HUES48 (cell line): ENCODE measurements at regions not wholly inside any gene's neighbourhood (a gene's known extent, or its start where the extent isn't known, plus 50 kb on each side); places are given as distances from the start of the nearest gene placed in this dataset.

ENCODE experiments used
- H3K27ac ChIP-seq: one replicate; pipeline ENCODE4 v1.7.0; 2013; ENCODE audit warnings: low read depth, low read length, inconsistent platforms
- H3K27me3 ChIP-seq: 2 replicates; pipeline ENCODE4 v1.6.1; 2013; ENCODE audit warnings: mild to moderate bottlenecking, low read length; ENCODE audit not compliant: control insufficient read depth, insufficient read depth
- H3K36me3 ChIP-seq: 2 replicates; pipeline ENCODE4 v1.6.1; 2013; ENCODE audit warnings: low read length; ENCODE audit not compliant: control insufficient read depth, insufficient read depth
- H3K4me1 ChIP-seq: 2 replicates; pipeline ENCODE4 v1.6.1; 2013; ENCODE audit warnings: mild to moderate bottlenecking, low read length; ENCODE audit not compliant: control insufficient read depth, insufficient read depth
- H3K4me3 ChIP-seq: 2 replicates; pipeline ENCODE4 v1.5.1; 2013; ENCODE audit warnings: mild to moderate bottlenecking, low read depth, low read length
- H3K9ac ChIP-seq: 2 replicates; pipeline ENCODE4 v1.6.1; 2013; ENCODE audit warnings: mild to moderate bottlenecking, low read depth, low read length, moderate library complexity
- H3K9me3 ChIP-seq: 2 replicates; pipeline ENCODE4 v1.6.1; 2013; ENCODE audit warnings: low read length; ENCODE audit not compliant: control insufficient read depth, insufficient read depth

DNA sequence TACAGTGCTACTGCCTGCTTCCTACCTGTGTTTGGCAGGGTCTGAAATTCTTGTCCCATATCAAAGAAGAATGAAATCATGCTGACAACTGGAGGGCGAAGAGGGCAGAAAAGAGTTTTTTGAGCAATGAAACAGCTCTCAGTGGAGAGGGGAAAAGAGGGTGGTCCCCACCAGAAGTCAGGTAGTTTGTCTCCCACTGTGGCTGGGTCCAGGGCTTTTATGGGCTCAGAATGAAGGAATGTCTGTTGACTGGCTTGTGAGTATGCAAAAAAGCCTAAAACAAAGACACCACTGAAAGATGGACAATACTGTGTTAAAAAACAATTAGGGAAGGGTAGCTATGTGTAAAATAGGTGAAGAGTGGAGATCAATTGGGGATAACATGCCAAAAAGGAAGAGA lies 115.0 kb downstream of the ADAM29 start:
- peaks cover 56% of the 10 kb centered on the region for H3K9me3 ChIP-seq
- no peaks in the 10 kb centered on the region for H3K36me3 ChIP-seq
- peak overlapping the region; percentile 36; the same call in 1 of the 2 replicates for H3K4me3 ChIP-seq
- no peaks in the 10 kb centered on the region; the same call in 1 of the 2 replicates for H3K4me1 ChIP-seq
- H3K27me3 ChIP-seq, result no peaks in the 10 kb centered on the region
- H3K27ac ChIP-seq, result peak overlapping the region; percentile 60
- no peak overlapping the region for H3K9ac ChIP-seq

DNA sequence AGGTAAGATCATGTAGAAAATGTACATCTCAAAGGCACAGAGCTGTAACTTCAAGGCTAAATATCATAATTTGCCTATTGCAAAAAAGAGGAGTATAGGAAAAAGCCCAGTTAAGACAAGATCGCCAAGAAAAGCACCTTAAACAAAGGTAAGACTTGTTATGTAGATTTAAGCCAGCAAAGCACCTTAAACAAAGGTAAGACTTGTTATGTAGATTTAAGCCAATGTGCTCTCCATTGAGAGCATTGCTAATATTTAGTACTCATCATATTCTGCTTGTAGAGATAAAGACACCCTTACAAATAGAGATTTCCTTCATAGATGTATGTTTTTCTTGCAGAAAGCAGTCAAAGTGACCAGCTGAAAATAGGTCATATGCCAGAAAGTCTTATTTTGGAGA lies 115.8 kb downstream of the ADAM29 start:
- no peaks in the 10 kb centered on the region for H3K27me3 ChIP-seq
- peak overlapping the region; percentile 10; the same call in 1 of the 2 replicates for H3K4me3 ChIP-seq
- H3K9ac ChIP-seq, result no peak overlapping the region
- peaks cover 50% of the 10 kb centered on the region for H3K9me3 ChIP-seq
- H3K27ac ChIP-seq, result peak overlapping the region; percentile 79
- H3K4me1 ChIP-seq, result no peaks in the 10 kb centered on the region; the same call in 1 of the 2 replicates
- H3K36me3 ChIP-seq, result no peaks in the 10 kb centered on the region

DNA sequence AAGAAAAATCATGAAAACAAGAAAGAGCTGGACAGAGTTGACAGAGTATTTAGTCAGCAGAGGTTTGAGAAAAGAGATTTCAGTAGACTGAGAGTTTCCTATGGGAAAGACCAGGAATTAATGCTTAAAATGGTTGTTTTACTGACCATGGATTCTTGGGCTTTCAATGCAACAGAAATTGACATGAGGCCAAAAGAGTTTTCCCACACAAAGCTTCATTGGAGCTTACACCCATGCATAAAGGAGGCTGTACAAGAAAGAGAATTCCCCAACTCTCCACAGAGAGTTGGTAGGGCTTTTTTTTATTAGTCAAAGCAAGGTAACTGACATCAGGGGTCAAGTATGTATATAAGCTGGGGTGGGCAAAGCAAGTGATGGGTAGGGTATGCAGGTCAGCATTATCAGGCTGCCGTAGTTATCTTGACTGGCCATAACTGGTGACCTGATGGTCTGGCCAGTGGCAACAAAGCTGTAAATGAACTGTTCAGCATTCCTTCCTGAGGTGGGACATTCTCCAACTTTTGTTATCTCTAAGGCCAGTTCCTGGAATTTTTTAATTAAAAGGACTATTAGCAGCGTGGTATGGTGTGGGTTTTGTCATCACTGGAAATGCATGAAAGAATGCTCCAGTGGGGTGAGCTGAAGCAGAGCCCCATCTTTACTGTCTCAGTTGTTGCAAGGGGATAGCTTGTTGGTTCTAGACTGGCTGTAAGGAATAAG lies 117.0 kb downstream of the ADAM29 start:
- H3K27me3 ChIP-seq, result no peaks in the 10 kb centered on the region
- H3K9me3 ChIP-seq, result peaks cover 41% of the 10 kb centered on the region
- no peak overlapping the region for H3K9ac ChIP-seq
- H3K4me3 ChIP-seq, result no peak overlapping the region
- H3K27ac ChIP-seq, result no peak overlapping the region
- no peaks in the 10 kb centered on the region; the same call in 1 of the 2 replicates for H3K4me1 ChIP-seq
- H3K36me3 ChIP-seq, result no peaks in the 10 kb centered on the region

DNA sequence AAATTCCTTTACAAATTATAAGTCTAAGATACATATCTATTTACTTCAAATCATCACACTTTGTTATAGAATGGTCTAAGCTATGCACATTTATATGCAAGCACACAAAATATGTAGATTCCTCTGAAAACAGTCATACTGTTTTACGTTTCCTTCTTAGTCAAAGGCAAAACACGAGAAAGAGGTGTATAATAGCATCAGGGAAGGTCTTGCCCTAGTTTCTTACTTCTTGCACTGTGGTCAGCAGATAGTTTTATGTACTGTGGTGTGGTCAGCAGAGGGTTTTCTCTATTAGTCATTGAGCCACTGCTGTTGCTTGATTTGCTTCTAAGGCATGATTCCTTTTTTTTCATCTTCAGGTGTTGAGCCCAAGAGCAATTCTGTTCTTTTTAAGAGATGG lies 117.7 kb downstream of the ADAM29 start:
- no peaks in the 10 kb centered on the region for H3K36me3 ChIP-seq
- H3K27me3 ChIP-seq, result no peaks in the 10 kb centered on the region
- H3K4me1 ChIP-seq, result no peaks in the 10 kb centered on the region; the same call in 1 of the 2 replicates
- H3K9ac ChIP-seq, result no peak overlapping the region
- no peak overlapping the region for H3K27ac ChIP-seq
- H3K9me3 ChIP-seq, result peaks cover 36% of the 10 kb centered on the region
- H3K4me3 ChIP-seq, result no peak overlapping the region

DNA sequence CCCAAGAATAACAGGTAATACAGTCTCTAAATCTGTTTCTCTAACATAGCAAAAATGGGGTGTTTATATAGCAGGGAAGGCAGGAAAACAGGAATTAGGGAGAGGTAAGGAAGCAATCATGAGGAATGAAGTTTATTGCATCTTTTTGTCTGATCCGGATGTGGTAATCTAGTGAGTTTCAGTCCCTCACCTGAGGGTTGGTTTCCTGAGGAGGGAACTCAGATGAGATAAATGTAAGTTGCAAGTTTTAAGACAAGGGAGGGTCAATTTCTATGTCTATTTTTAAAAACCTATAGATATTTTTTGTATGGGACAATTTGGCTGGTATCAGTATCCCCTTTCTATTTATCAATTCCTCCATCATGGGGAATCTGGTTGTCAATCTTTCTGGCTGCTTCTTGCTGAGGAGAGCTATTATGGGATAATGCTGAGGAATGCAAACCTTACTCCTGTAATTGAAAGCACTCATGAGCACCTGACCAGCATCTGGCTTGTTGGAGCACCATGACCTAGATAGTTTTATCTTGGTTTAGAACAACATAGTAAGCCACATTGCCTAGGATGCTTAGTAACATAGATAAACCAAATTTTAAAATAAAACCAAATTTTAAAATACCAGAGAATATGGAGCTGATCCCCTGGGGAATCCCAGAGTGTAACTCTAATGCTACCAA lies 130.1 kb downstream of the ADAM29 start:
- Histone ChIP-seq H3K27ac (no peak overlapping the region), H3K27me3 (no peaks in the 10 kb centered on the region), H3K4me3 (no peak overlapping the region), H3K4me1 (no peaks in the 10 kb centered on the region), H3K36me3 (no peaks in the 10 kb centered on the region), H3K9ac (no peak overlapping the region), H3K9me3 (peaks cover 10% of the 10 kb centered on the region; the same call in 1 of the 2 replicates)

DNA sequence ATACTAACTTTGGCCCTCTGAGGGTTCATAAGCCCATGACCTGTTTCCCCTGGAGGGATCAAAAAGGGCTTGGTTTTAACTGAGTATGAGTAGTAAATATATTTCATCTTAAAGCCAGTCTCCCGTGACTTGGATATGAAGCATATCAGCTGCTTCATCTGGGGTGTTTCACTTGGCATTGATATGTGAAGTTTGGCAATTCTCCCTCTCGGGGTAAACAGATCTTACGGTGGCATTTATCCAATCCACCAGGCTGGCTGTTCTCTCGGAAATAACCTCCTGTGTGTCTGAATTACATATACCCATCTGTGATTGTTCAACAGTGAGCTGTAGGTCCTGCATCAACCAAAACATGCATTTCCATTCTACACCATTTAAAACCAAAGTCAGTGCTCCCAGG lies 130.7 kb downstream of the ADAM29 start:
- H3K27me3 ChIP-seq, result no peaks in the 10 kb centered on the region
- H3K9ac ChIP-seq, result no peak overlapping the region
- H3K4me1 ChIP-seq, result no peaks in the 10 kb centered on the region
- H3K9me3 ChIP-seq, result peaks cover 5% of the 10 kb centered on the region; the same call in 1 of the 2 replicates
- no peak overlapping the region for H3K4me3 ChIP-seq
- no peak overlapping the region for H3K27ac ChIP-seq
- H3K36me3 ChIP-seq, result no peaks in the 10 kb centered on the region

DNA sequence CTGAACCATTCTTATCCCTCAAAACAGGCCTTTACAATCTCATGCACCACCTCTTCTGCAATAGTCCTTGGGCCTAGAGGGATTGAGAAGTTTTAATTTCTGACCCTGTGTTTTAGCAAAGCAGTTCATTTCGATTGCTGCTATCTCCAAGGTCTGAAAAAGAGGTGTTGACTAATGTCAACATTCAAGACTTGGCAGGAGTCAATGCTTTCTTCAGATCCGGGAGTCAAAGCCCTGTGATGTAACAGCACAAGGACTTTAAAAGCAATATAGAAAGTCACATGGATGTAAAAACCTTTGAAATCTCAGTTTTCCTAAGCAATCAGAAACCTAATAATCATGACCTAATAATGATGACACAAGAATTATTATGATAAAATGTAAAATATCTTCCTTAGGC lies 133.8 kb downstream of the ADAM29 start:
- no peak overlapping the region for H3K9ac ChIP-seq
- H3K9me3 ChIP-seq, result no peaks in the 10 kb centered on the region
- no peak overlapping the region for H3K27ac ChIP-seq
- no peaks in the 10 kb centered on the region; the same call in 1 of the 2 replicates for H3K4me1 ChIP-seq
- H3K27me3 ChIP-seq, result no peaks in the 10 kb centered on the region
- no peak overlapping the region for H3K4me3 ChIP-seq
- H3K36me3 ChIP-seq, result no peaks in the 10 kb centered on the region

DNA sequence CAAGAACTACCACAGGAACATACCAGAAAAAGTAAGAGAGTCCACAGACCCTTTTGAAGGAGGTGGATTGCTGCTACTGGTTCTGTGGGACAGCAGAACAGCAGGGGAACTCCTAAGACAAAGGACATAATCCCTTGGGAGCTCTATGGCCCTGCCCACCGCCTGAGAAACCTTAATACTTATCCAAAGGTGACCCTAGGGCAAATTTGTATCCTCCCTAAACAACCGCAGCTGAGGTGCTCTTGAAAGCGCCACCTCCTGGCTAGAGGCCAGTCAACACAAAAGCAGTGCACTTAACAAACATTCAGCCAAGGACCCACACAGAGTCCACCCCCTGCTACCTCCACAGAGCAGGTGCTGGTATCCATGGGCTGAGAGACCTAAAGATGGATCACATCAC lies 136.8 kb downstream of the ADAM29 start:
- H3K4me1 ChIP-seq, result no peaks in the 10 kb centered on the region; the same call in 1 of the 2 replicates
- H3K27ac ChIP-seq, result no peak overlapping the region
- H3K9me3 ChIP-seq, result no peaks in the 10 kb centered on the region
- no peaks in the 10 kb centered on the region for H3K27me3 ChIP-seq
- no peak overlapping the region for H3K9ac ChIP-seq
- no peaks in the 10 kb centered on the region for H3K36me3 ChIP-seq
- H3K4me3 ChIP-seq, result no peak overlapping the region

DNA sequence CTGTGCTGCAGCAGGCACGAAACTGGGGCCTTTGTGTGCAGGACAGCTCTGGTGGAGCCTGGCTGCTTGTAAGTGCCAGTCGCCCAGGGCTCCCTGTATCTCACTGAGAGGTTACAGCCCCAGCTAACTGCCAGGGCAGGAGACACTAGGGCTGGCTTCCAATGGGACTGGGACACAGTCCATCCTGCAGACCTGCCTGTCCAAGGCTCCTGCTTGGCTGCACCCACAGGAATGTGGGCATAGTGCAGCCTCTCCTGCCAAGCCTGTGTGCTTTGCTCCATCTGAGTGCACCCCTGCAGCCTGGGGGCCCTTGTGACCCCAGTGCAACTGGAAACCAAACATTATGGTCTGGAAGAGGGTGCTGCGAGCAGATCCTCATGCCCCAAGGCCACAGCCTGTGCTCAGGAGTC lies 144.0 kb downstream of the ADAM29 start:
- Histone ChIP-seq H3K27ac (no peak overlapping the region), H3K27me3 (no peaks in the 10 kb centered on the region), H3K9ac (no peak overlapping the region), H3K4me1 (peaks cover 4% of the 10 kb centered on the region; the same call in 1 of the 2 replicates), H3K4me3 (no peak overlapping the region), H3K36me3 (no peaks in the 10 kb centered on the region), H3K9me3 (no peaks in the 10 kb centered on the region)

DNA sequence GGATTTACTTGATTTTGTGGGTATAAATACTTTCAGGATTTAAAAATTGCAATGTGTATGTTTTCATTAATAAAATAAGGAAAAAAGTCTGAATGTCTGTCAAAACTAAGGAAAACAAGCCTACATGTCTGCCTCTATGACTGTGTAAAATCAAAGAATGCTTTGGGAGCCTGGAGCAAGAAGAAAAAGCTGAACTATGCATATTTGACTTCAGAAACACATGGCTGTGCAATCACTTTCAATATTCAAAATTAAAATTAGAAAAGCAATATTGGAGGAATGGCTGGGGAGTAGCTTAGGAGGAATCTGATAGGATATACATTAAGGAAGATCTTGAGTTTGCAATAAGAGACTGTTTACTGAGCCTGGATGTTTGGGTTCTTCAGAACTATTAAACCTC lies 147.1 kb downstream of the ADAM29 start:
- Histone ChIP-seq H3K9me3 (no peaks in the 10 kb centered on the region), H3K27ac (no peak overlapping the region), H3K27me3 (no peaks in the 10 kb centered on the region), H3K36me3 (no peaks in the 10 kb centered on the region), H3K4me3 (no peak overlapping the region), H3K9ac (no peak overlapping the region), H3K4me1 (peaks cover 4% of the 10 kb centered on the region; the same call in 1 of the 2 replicates)

DNA sequence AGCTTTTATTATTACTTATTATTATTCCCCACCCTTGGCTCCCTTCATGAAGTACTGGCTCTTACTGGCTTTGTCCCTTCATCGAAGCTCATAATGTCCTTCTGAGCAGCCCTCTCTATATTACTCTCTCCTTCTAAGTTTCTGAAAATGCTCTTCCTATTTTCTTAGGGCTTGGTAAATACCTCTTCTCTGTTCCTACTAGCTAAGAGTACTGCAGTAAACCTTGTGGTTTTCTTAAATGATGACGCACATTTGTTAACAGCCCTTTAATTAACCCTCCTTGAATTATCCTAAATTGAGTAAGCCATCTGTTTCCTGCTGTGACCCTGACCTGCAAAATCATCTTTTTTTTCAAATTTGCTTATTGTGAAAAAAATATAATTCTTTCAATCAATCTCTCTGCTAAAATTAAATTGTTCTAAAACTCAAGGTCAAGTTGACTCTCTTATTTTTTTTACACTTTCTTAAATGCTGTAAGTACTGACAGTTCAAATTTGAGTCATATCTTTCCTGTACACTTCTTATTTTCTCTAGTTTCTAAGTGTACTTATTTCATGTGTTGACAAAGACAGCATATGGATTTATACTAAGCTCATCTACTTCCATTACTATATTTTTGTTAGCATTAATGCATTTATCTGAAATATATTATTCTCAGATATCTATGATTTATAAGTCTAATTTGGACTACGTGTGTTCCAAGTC lies 148.9 kb downstream of the ADAM29 start:
- H3K27ac ChIP-seq, result no peak overlapping the region
- no peaks in the 10 kb centered on the region for H3K9me3 ChIP-seq
- H3K36me3 ChIP-seq, result no peaks in the 10 kb centered on the region
- H3K9ac ChIP-seq, result no peak overlapping the region
- no peak overlapping the region for H3K4me3 ChIP-seq
- peaks cover 16% of the 10 kb centered on the region; the same call in 1 of the 2 replicates for H3K4me1 ChIP-seq
- no peaks in the 10 kb centered on the region for H3K27me3 ChIP-seq
